Progenitor cell of endocrine pancreas (in vitro differentiated cells): ENCODE measurements at regions not wholly inside any gene's neighbourhood (a gene's known extent, or its start where the extent isn't known, plus 50 kb on each side); places are given as distances from the start of the nearest gene placed in this dataset.
"Not testable (repeated sequence)": the region's sequence is repeated elsewhere in the genome, so short reads cannot be mapped to it uniquely, and the experiment has no call there.

Experiments used
- DNase-seq: peaks from one replicate; pipeline ENCODE4 v3.0.0; 2021; ENCODE audit warnings: low spot score; ENCODE audit not compliant: unreplicated experiment
- H3K27ac Mint-ChIP-seq: 2 replicates; pipeline ENCODE4 v1.8.0; 2021; ENCODE audit warnings: mild to moderate bottlenecking, moderate library complexity, mixed read lengths
- H3K27me3 Mint-ChIP-seq: 2 replicates; pipeline ENCODE4 v1.8.0; 2021; ENCODE audit warnings: mixed read lengths
- H3K36me3 Mint-ChIP-seq: 2 replicates; pipeline ENCODE4 v1.8.0; 2022; ENCODE audit warnings: mixed read lengths; ENCODE audit not compliant: insufficient read depth
- H3K4me1 Mint-ChIP-seq: 2 replicates; pipeline ENCODE4 v1.8.0; 2021; ENCODE audit warnings: low read depth, mixed read lengths
- H3K4me3 Mint-ChIP-seq: 2 replicates; pipeline ENCODE4 v1.8.0; 2021; ENCODE audit warnings: low read depth, mild to moderate bottlenecking, moderate library complexity, mixed read lengths
- H3K9me3 Mint-ChIP-seq: 2 replicates; pipeline ENCODE4 v1.8.0; 2021; ENCODE audit warnings: low read depth, mixed read lengths
- CTCF ChIP-seq: fragments of 200-600 bp; sonication (generic); IDR thresholded peaks from one replicate; pipeline ENCODE4 v1.5.0; 2021; ENCODE audit warnings: antibody characterized with exemption, mild to moderate bottlenecking; ENCODE audit not compliant: unreplicated experiment

- no peak for TF ChIP-seq CTCF
- H3K4me3 Mint-ChIP-seq, result no peak overlapping the region
- H3K9me3 Mint-ChIP-seq, result peaks cover 13% of the 10 kb centered on the region
- H3K36me3 Mint-ChIP-seq, result peaks cover 7% of the 10 kb centered on the region
- no peak for DNase-seq
- no peak overlapping the region for H3K27ac Mint-ChIP-seq
- H3K4me1 Mint-ChIP-seq, result peaks cover 2% of the 10 kb centered on the region
- no peaks in the 10 kb centered on the region for H3K27me3 Mint-ChIP-seq
Observed at GRCh38 chrX:7606039-7606652, 236.8 kb upstream of the VCX start.

DNA sequence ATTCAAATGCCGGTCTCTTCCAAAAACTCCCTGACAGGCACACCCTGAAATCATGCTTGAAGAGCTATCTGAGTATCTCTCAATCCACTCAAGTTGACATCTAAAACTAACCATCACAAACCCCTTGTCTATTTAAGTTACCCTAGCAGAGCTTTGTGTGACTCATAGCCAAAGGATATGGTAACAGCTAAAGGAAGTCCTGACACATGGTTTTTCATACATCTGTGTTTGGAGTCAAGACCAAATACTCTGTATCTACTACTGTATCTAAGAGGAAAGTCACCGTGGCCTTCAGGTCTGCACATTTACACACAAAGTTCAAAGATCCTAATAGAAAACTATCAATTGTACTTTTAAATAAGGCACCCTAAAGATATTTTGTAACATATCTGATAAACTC lies 239.6 kb upstream of the VCX start:
- no peak for TF ChIP-seq CTCF
- Mint-ChIP-seq H3K9me3 (peaks cover 13% of the 10 kb centered on the region), H3K36me3 (peaks cover 7% of the 10 kb centered on the region), H3K27ac (no peak overlapping the region), H3K4me1 (peaks cover 4% of the 10 kb centered on the region), H3K4me3 (no peak overlapping the region), H3K27me3 (no peaks in the 10 kb centered on the region)
- no peak for DNase-seq

- no peaks in the 10 kb centered on the region for H3K27me3 Mint-ChIP-seq
- no peak for DNase-seq
- H3K9me3 Mint-ChIP-seq, result peaks cover 10% of the 10 kb centered on the region
- peaks cover 2% of the 10 kb centered on the region for H3K4me1 Mint-ChIP-seq
- no peak overlapping the region for H3K27ac Mint-ChIP-seq
- H3K36me3 Mint-ChIP-seq, result peaks cover 3% of the 10 kb centered on the region
- no peak for TF ChIP-seq CTCF
- no peak overlapping the region for H3K4me3 Mint-ChIP-seq
Observed at GRCh38 chrX:7596822-7597221, 246.1 kb upstream of the VCX start.

GRCh38 chrX:7593370-7593769 lies 249.6 kb upstream of the VCX start:
- H3K36me3 Mint-ChIP-seq, H3K9me3 Mint-ChIP-seq, H3K27ac Mint-ChIP-seq, H3K4me1 Mint-ChIP-seq, H3K27me3 Mint-ChIP-seq, DNase-seq: not testable (repeated sequence)
- H3K4me3 Mint-ChIP-seq, result peak overlapping the region; percentile 16

GRCh38 chrX:7586126-7586525 lies 256.8 kb upstream of the VCX start:
- no peak overlapping the region for H3K4me3 Mint-ChIP-seq
- TF ChIP-seq CTCF, result peak; percentile 75
- no peaks in the 10 kb centered on the region for H3K27me3 Mint-ChIP-seq
- H3K36me3 Mint-ChIP-seq, result no peaks in the 10 kb centered on the region
- no peak for DNase-seq
- no peaks in the 10 kb centered on the region for H3K9me3 Mint-ChIP-seq
- no peak overlapping the region for H3K27ac Mint-ChIP-seq
- peaks cover 1% of the 10 kb centered on the region for H3K4me1 Mint-ChIP-seq

GRCh38 chrX:7582191-7582590 lies 260.8 kb upstream of the VCX start:
- Mint-ChIP-seq H3K9me3 (no peaks in the 10 kb centered on the region), H3K27ac (no peak overlapping the region), H3K4me1 (peaks cover 1% of the 10 kb centered on the region), H3K27me3 (no peaks in the 10 kb centered on the region), H3K4me3 (no peak overlapping the region), H3K36me3 (no peaks in the 10 kb centered on the region)
- DNase-seq, result no peak
- TF ChIP-seq CTCF, result no peak
